ENCODE measurements at regions not wholly inside any gene's neighbourhood (a gene's known extent, or its start where the extent isn't known, plus 50 kb on each side); places are given as distances from the start of the nearest gene placed in this dataset.
A peak's percentile ranks its signal among the peaks of the same experiment; 100 is the strongest.

DNA sequence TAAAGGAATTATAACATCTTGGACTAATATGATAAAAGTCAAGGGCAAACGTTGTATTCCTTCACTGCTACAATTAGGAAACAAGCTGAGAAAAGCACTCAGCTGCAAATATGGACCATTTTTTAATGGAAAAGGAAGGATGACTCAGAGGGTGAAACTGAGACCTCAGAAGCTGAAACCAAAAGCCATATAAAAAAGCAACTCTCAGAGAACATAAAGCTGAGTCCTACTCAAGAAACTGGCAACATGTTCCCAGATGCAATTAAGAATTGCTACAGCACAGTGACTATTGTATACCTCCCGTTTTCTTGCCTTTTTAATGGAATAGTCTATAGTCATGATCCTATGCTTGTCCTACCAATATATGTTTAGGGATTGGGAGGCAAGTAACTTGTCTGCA is 1106.4 kb upstream of the INTU start:
- Histone ChIP-seq H3K79me2 (ENCODE audit: control insufficient read depth, insufficient read depth, low read length) (no peaks in the 10 kb centered on the region), H3K9ac (ENCODE audit: insufficient read depth, low read length) (no peak overlapping the region), H4K20me1 (ENCODE audit: control insufficient read depth, extremely low read depth, insufficient read depth, low read length) (no peaks in the 10 kb centered on the region), H2AFZ (ENCODE audit: low read length) (no peak overlapping the region), H3K4me3 (replicated peaks in 1 of 4; ENCODE audit: control extremely low read depth in 1 of 4, insufficient read depth in 1 of 4, low read depth in 3 of 4, low read length in 4 of 4) (no peak overlapping the region), H3K27ac (ENCODE audit: insufficient read depth, low read length) (no peak overlapping the region), H3K27me3 (ENCODE audit: control insufficient read depth, insufficient read depth, low read length) (no peaks in the 10 kb centered on the region), H3K9me3 (ENCODE audit: control insufficient read depth, insufficient read depth, low read depth, low read length) (no peaks in the 10 kb centered on the region), H3K4me2 (ENCODE audit: extremely low read depth, insufficient read depth, low read length) (no peak overlapping the region), H3K36me3 (ENCODE audit: control insufficient read depth, insufficient read depth, low read length) (no peaks in the 10 kb centered on the region), H3K4me1 (ENCODE audit: control insufficient read depth, extremely low read depth, insufficient read depth, low read length) (no peaks in the 10 kb centered on the region)
- TF ChIP-seq EZH2 (IDR thresholded peaks at IDR 0.05; ENCODE audit: low read length, missing control alignments): no peak
- TF ChIP-seq, protein P1, sequence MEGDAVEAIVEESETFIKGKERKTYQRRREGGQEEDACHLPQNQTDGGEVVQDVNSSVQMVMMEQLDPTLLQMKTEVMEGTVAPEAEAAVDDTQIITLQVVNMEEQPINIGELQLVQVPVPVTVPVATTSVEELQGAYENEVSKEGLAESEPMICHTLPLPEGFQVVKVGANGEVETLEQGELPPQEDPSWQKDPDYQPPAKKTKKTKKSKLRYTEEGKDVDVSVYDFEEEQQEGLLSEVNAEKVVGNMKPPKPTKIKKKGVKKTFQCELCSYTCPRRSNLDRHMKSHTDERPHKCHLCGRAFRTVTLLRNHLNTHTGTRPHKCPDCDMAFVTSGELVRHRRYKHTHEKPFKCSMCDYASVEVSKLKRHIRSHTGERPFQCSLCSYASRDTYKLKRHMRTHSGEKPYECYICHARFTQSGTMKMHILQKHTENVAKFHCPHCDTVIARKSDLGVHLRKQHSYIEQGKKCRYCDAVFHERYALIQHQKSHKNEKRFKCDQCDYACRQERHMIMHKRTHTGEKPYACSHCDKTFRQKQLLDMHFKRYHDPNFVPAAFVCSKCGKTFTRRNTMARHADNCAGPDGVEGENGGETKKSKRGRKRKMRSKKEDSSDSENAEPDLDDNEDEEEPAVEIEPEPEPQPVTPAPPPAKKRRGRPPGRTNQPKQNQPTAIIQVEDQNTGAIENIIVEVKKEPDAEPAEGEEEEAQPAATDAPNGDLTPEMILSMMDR (conservative IDR thresholded peaks at IDR 0.05 in 1 of 2, IDR thresholded peaks at IDR 0.05 in 1 of 2; ENCODE audit: low read depth in 1 of 2, low read length in 2 of 2): no peak
- DNase-seq (ENCODE audit: low read depth in 2 of 2): no peak

DNA sequence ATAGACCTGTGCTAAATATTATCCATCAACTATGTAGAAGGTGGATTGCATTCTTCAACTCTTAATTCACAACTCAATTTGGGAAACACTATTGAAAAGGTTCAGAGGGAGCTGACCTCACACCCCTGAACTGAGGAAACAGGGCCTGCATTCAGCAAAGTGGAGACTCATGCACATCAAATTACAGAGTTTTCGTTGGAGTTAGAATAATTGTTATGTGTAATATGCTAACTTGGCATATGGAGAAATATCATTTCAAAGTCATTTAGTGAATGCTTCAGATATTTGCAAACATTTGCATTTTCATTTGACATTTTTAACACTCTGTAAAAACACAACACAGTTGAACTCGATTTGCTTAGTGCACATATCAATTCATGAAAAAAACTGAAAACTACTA is 1102.8 kb upstream of the INTU start:
- H4K20me1 ChIP-seq (ENCODE audit: control insufficient read depth, extremely low read depth, insufficient read depth, low read length): no peaks in the 10 kb centered on the region
- H3K9me3 ChIP-seq (ENCODE audit: control insufficient read depth, insufficient read depth, low read depth, low read length): no peaks in the 10 kb centered on the region
- no peaks in the 10 kb centered on the region for H3K4me1 ChIP-seq (ENCODE audit: control insufficient read depth, extremely low read depth, insufficient read depth, low read length)
- no peak overlapping the region for H2AFZ ChIP-seq (ENCODE audit: low read length)
- no peak overlapping the region for H3K4me2 ChIP-seq (ENCODE audit: extremely low read depth, insufficient read depth, low read length)
- H3K4me3 ChIP-seq (replicated peaks in 1 of 4; ENCODE audit: control extremely low read depth in 1 of 4, insufficient read depth in 1 of 4, low read depth in 3 of 4, low read length in 4 of 4): no peak overlapping the region
- no peak overlapping the region for H3K9ac ChIP-seq (ENCODE audit: insufficient read depth, low read length)
- no peak for TF ChIP-seq EZH2 (IDR thresholded peaks at IDR 0.05; ENCODE audit: low read length, missing control alignments)
- TF ChIP-seq, protein P1 (conservative IDR thresholded peaks at IDR 0.05 in 1 of 2, IDR thresholded peaks at IDR 0.05 in 1 of 2; ENCODE audit: low read depth in 1 of 2, low read length in 2 of 2): no peak
- H3K79me2 ChIP-seq (ENCODE audit: control insufficient read depth, insufficient read depth, low read length): no peaks in the 10 kb centered on the region
- H3K36me3 ChIP-seq (ENCODE audit: control insufficient read depth, insufficient read depth, low read length): no peaks in the 10 kb centered on the region
- H3K27me3 ChIP-seq (ENCODE audit: control insufficient read depth, insufficient read depth, low read length): no peaks in the 10 kb centered on the region
- DNase-seq (ENCODE audit: low read depth in 2 of 2): no peak
- H3K27ac ChIP-seq (ENCODE audit: insufficient read depth, low read length): no peak overlapping the region

DNA sequence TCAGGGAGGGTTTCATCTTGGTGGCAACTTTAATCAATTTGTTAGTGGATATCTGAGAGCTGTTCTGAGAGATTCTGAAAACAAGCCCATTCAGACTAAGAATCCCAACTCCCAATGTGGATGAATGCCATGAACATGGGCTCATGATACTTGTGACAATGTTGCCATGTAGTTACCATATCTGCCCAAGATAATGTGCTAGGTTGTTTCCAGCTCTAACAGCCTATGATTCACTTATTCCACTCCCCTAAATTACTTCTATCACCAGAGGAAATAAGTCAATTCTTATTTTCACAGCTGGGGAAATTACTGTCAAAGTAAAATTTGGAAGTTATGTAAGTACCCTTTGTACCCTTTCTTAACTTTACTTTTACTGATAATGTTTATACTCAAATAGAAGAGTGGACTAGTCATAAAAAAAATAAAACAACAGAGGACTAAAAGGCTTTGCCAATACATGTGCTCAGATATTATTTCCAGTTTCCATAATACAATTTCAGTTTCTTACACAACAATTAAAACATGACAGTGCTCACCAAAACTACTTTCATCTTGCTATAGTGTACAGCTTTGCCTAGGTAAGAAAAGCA is 1101.7 kb upstream of the INTU start:
- H3K4me3 ChIP-seq (replicated peaks in 1 of 4; ENCODE audit: control extremely low read depth in 1 of 4, insufficient read depth in 1 of 4, low read depth in 3 of 4, low read length in 4 of 4): no peak overlapping the region
- H3K9ac ChIP-seq (ENCODE audit: insufficient read depth, low read length): no peak overlapping the region

More for the DNA sequence above, 1101.7 kb upstream of the INTU start:
- no peak overlapping the region for H3K27ac ChIP-seq (ENCODE audit: insufficient read depth, low read length)
- H3K27me3 ChIP-seq (ENCODE audit: control insufficient read depth, insufficient read depth, low read length): no peaks in the 10 kb centered on the region
- TF ChIP-seq, protein P1 (conservative IDR thresholded peaks at IDR 0.05 in 1 of 2, IDR thresholded peaks at IDR 0.05 in 1 of 2; ENCODE audit: low read depth in 1 of 2, low read length in 2 of 2): no peak
- TF ChIP-seq EZH2 (IDR thresholded peaks at IDR 0.05; ENCODE audit: low read length, missing control alignments): no peak
- no peaks in the 10 kb centered on the region for H3K9me3 ChIP-seq (ENCODE audit: control insufficient read depth, insufficient read depth, low read depth, low read length)
- H3K4me1 ChIP-seq (ENCODE audit: control insufficient read depth, extremely low read depth, insufficient read depth, low read length): no peaks in the 10 kb centered on the region
- no peaks in the 10 kb centered on the region for H3K79me2 ChIP-seq (ENCODE audit: control insufficient read depth, insufficient read depth, low read length)
- H2AFZ ChIP-seq (ENCODE audit: low read length): no peak overlapping the region
- no peaks in the 10 kb centered on the region for H4K20me1 ChIP-seq (ENCODE audit: control insufficient read depth, extremely low read depth, insufficient read depth, low read length)
- peak; percentile 19 to 63 for DNase-seq (ENCODE audit: low read depth in 2 of 2)
- no peaks in the 10 kb centered on the region for H3K36me3 ChIP-seq (ENCODE audit: control insufficient read depth, insufficient read depth, low read length)
- H3K4me2 ChIP-seq (ENCODE audit: extremely low read depth, insufficient read depth, low read length): no peak overlapping the region

Data from fibroblast of lung (primary cell).